Activated CD4-positive, alpha-beta T cell treated with anti-CD3 and anti-CD28 coated beads, Interleukin-2, amount 50 U/mL, for 4 hours (primary cell): ENCODE measurements at regions not wholly inside any gene's neighbourhood (a gene's known extent, or its start where the extent isn't known, plus 50 kb on each side); places are given as distances from the start of the nearest gene placed in this dataset.
"Not testable (repeated sequence)": the region's sequence is repeated elsewhere in the genome, so short reads cannot be mapped to it uniquely, and the experiment has no call there.

Experiments used
- DNase-seq, 2 experiments: peaks; one replicate each; pipeline ENCODE4 v3.0.0-alpha.2; 2020

GRCh38 chr3:182005219-182005618 is 293.5 kb downstream of the SOX2 start:
- no peak for DNase-seq

- no peak for DNase-seq
These were observed 294.0 kb downstream of the SOX2 start for GRCh38 chr3:182005701-182006100.

- DNase-seq = no peak
These were observed 294.7 kb downstream of the SOX2 start for GRCh38 chr3:182006431-182006830.

- DNase-seq = no peak
These were observed 295.7 kb downstream of the SOX2 start for GRCh38 chr3:182007441-182007840.

DNA sequence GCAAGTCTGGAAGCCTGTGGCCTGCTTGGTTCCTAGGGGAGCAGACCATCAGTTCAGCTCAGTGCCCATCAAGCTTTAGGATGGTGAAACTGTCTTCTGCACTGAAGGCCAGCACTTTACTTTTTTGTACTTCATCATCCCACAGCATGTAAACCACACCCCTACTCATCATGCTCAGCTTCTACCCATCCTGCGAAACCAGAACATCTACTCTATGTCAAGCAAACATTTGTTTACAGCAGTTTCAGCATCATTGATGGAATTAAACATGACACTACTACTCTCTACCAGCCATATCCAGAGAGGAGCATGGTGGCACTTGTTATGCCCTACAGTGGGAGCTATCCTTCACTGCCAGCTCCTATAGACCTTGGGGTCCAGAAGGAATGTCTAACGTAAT is 306.6 kb downstream of the SOX2 start:
- DNase-seq = no peak

DNA sequence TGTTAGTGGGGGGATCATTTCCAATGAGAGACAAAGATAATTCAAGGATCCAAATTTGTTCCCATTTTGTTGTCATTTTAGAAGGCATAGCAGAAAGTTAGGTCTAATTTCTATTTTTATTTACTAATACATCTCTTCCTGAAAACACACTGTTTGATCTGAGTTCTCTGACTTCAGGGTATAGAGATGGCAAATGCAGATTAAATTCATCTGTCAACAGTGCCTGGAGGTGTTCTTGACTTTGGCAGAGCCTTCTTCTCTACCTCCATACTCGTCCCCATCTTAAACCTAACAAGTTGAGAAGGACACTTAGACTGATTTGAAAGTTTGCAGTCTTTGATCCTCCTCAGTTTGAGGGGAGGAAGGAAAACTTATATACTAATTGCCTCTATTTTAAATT is 308.2 kb downstream of the SOX2 start:
- no peak for DNase-seq

GRCh38 chr3:182023843-182024242 is 312.1 kb downstream of the SOX2 start:
- DNase-seq = no peak

GRCh38 chr3:182027366-182027765 is 315.6 kb downstream of the SOX2 start:
- DNase-seq = no peak

GRCh38 chr3:182028081-182028480 is 316.4 kb downstream of the SOX2 start:
- no peak for DNase-seq

GRCh38 chr3:182034231-182034630 is 322.5 kb downstream of the SOX2 start:
- DNase-seq = not testable (repeated sequence)

DNA sequence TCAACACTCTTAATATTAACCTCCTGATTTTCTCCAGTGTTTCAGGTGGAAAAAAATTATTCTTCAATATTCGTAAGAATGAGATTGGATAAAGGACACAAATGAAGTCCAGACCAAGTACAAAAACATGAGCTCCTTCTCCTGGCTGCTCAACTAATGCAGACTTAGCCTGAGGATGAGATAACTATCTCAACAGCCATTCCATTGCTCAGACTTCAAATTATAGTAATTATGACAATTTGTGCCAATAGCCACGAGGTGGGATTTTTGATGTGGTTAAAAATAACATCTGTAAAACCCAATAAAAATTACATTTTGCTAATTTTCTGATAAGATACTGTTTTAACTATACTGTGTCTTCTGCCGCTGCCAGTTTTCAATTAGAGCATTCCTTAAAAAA is 323.6 kb downstream of the SOX2 start:
- DNase-seq = no peak

DNA sequence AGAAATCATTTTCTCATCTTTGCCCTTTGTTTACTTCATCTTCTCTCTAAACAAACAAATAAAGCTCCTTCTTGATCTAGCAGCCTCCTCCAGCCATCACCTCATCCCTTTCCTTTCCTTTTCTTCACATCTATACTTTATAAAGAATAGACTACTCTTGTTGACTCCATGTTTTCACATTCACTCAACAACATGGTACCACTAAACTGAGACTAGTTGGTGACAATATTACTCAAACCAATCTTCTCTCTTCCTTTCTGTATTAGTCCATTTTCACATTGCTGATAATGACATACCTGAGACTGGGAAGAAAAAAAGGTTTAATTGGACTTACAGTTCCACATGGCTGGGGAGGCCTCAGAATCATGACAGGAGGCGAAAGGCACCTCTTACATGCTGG is 324.7 kb downstream of the SOX2 start:
- DNase-seq = no peak

- DNase-seq = no peak
These were observed 330.1 kb downstream of the SOX2 start for GRCh38 chr3:182041668-182042291.

- DNase-seq = no peak
These were observed 334.0 kb downstream of the SOX2 start for GRCh38 chr3:182045736-182046135.

- DNase-seq = no peak
These were observed 334.5 kb downstream of the SOX2 start for GRCh38 chr3:182046166-182046764.

- DNase-seq = no peak
These were observed 339.2 kb downstream of the SOX2 start for GRCh38 chr3:182050932-182051331.

DNA sequence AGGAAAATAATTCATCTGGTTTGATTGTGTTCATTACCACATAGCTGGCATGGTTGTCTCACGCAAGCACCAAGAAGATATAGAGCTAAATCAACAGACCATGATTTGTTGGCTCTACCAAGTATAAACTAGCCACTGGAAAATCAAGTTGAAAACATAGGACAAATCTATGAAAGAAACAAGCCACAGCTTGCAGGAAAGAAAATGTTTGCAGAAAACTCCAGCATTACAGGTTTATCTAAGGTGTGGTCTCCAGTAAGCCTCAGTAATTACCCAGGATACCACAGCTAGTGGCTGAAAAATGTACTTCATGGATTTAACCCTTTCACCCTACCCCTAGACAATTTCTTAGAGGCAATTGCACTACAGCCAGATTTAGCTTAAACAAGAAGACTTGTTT is 340.6 kb downstream of the SOX2 start:
- DNase-seq = no peak

DNA sequence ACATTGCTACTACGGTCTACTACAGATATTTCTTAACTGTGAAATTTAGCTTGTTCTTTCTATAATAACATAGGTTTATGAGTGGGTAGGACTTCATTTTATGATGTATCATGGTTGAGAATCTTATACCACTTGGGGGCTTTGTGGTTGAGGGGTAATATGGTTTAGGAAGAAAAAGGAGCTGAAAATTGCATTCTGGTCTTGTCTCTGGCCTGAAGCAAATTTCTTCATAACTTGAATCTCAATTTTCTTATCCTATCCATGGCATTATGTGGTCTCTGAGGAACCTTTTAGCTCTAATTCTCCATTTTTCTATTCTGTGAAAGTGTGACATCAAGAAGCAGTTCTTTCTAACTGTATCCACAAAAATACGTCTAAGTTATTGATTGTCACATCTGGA is 341.0 kb downstream of the SOX2 start:
- no peak for DNase-seq

DNA sequence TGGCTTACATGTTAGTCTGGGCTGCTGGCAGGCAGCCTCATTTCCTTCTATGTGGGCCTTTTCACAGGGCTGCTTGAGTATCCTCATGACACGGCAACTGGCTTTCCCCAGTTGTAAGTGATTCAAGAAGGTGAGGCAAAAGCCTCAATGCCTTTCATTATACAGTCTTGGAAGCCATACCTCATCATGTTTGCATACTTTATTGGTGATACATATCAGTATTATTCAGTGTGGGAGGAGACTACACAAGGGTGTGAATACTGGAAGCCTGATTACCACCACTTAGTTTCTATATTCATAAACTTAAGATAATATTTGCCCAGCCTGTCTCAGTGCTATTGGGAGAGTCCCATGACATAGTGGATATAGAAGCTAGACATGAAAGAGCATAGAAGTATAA is 346.8 kb downstream of the SOX2 start:
- DNase-seq = no peak

GRCh38 chr3:182063742-182064141 is 352.0 kb downstream of the SOX2 start:
- DNase-seq = no peak

- no peak for DNase-seq
These were observed 355.7 kb downstream of the SOX2 start for GRCh38 chr3:182067423-182067822.

DNA sequence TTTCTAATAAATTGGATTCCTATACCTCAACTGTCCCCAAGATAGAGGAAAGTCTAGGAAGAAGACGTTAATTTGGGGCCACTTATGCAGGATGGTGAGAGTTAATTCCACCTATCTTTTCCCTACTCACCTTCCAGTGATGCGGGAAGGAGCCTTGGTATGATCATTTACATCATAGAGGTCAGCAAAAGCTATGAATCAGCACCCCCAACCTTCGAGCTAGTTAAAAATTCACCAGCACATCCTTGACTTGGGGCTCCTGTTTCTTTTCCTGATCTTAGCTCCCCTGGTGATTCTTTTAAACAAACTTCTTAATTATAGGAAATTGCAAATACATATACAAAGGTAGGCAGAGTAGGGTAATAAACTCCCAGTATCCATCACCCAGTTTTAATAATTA is 366.6 kb downstream of the SOX2 start:
- no peak for DNase-seq

GRCh38 chr3:182078929-182079328 is 367.2 kb downstream of the SOX2 start:
- no peak for DNase-seq

GRCh38 chr3:182081096-182081495 is 369.4 kb downstream of the SOX2 start:
- DNase-seq = no peak

GRCh38 chr3:182083112-182083511 is 371.4 kb downstream of the SOX2 start:
- DNase-seq = no peak
